ENCODE measurements at regions not wholly inside any gene's neighbourhood (a gene's known extent, or its start where the extent isn't known, plus 50 kb on each side); places are given as distances from the start of the nearest gene placed in this dataset.
"Not testable (repeated sequence)": the region's sequence is repeated elsewhere in the genome, so short reads cannot be mapped to it uniquely, and the experiment has no call there.

DNA sequence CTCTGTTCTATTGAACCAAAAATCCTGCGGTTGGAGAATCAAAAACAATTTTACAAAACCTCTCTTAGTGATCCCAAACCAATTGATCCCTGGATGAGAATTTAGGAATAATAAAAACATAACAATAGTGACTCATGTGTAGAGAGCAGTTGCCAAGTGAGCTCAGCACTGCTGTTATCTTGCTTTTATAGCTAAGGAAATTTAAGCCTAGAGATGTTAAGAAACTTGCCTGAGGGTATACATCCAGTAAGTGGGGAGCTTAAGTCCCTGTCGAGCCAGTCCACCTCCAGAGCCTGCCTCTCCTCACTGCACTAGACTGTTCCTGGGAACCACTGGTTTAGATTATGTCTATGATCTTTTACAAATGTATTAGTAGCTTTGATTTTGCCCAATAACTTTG, 358.4 kb upstream of the LMCD1 start:
- no peak for DNase-seq (ENCODE audit: low spot score)

DNA sequence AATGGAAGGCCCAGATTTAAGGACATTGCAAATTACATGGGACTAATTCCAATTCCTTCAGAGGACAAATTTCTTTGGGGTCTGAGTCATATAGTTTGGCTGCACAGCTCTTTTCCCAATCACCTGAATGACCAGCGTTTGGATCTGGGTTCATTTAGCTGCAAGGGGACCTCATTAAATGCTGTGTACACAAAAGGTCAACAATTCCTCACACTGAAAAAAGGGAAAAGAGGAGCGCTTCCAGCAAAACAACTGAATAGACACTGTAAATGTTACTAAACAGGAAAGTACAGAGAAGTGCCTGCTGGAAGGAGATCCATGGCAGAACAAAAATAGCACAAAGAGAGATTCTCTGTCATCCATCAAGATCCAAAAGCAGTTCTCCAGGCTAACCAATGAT, 356.0 kb upstream of the LMCD1 start:
- DNase-seq (ENCODE audit: low spot score): no peak

DNA sequence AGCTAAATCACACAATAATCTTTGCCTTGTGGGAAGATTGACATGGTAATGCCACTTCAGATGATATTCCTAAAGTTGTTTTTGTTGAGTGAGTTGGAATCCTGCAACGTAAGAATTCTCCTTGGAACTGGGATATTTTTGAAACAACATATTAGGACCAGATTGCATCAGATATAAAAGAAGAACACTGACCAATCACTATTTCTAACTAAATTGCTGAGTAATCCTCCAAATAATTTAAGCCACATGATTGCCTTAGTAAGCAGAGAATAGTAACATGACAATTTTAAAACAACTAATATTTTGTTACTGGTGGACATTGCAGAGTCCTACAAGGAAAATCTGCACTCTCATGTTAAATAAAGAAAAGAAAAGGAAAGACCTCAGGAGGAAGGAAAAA, 353.9 kb upstream of the LMCD1 start:
- no peak for DNase-seq (ENCODE audit: low spot score)

GRCh38 chr3:8152821-8153418, 348.7 kb upstream of the LMCD1 start:
- DNase-seq (ENCODE audit: low spot score): no peak

DNA sequence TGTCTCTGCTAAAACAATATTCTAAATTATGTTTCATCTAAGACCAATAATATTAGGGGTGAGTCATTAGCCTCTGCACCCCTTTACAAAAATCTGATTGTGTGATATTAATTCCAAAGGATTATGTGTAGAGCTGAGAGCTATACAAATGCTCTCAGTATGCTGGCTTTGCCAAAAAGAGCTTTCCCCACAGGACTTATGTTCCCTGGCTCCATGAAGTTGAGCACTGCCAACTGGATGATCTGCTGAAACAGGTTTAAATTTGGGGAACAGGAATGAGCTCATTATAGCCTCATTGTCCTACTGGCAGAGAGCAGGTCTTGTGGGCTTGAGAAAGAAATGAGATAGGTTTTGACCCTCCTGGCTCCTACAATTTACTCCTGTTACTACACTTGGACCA, 347.8 kb upstream of the LMCD1 start:
- DNase-seq (ENCODE audit: low spot score): no peak

DNA sequence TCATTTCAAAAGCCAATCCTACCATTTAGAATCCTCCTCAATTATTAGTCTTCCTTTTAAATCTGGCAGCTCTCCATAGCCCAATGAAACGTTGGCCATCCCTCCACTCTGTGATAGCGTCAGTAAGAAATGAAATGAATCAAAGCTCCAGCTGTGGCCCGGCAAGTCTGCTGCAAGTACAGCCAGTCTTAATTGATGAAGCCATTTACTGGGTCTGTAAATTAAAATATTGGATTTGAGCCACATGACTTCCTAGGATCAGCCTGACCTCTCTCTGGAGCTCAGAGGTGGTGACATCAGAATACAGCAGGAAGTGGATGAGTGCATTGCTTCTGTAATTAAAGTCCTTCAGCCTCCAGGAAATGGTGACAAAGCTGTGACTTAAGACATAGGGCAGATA, 347.0 kb upstream of the LMCD1 start:
- no peak for DNase-seq (ENCODE audit: low spot score)

DNA sequence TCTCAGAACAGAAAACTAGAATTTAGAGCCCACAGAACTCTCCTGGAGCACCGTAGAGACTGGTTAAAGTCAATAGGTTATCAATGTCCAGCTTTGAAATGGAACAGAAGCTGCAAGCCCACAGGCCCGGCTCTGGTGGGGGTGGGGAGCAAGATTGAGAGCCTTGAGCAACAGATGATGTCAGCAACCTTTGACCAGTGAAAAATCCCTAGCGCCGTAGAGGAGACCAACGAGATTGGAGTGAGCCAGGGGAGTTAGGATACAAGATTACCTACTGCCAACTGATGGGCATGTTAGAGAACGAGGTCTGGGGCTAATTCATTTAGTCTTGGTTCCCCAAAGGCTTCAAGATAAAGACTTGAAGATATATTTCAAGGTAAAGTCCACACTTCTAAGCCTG, 345.5 kb upstream of the LMCD1 start:
- no peak for DNase-seq (ENCODE audit: low spot score)

GRCh38 chr3:8156831-8157230, 344.8 kb upstream of the LMCD1 start:
- no peak for DNase-seq (ENCODE audit: low spot score)

- DNase-seq (ENCODE audit: low spot score): no peak
Measured at GRCh38 chr3:8157640-8158039, 344.0 kb upstream of the LMCD1 start.

- no peak for DNase-seq (ENCODE audit: low spot score)
Measured at GRCh38 chr3:8164145-8164544, 337.5 kb upstream of the LMCD1 start.

GRCh38 chr3:8166014-8166413, 335.6 kb upstream of the LMCD1 start:
- no peak for DNase-seq (ENCODE audit: low spot score)

- DNase-seq (ENCODE audit: low spot score): no peak
Measured at GRCh38 chr3:8170971-8171508, 330.6 kb upstream of the LMCD1 start.

- no peak for DNase-seq (ENCODE audit: low spot score)
Measured at GRCh38 chr3:8173892-8174291, 327.7 kb upstream of the LMCD1 start.

DNA sequence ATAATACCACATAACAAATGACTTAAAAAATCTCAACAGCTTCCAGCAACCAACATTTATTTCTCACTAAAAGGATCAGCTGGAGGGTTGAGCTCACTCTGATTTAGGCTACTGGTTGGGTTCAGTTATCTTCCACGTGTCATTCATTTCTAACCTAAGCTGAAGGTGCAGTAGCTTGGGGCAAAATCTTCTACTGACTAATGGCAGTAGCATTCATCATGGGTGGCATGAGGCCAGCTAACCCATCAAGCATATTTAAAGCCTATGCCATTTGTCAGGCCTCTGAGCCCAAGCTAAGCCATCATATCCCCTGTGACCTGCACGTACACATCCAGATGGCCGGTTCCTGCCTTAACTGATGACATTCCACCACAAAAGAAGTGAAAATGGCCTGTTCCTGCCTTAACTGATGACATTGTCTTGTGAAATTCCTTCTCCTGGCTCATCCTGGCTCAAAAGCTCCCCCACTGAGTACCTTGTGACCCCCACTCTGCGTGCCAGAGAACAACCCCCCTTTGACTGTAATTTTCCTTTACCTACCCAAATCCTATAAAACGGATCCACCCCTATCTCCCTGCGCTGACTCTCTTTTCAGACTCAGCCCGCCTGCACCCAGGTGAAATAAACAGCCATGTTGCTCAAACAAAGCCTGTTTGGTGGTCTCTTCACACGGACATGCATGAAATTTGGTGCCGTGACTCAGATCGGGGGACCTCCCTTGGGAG, 324.7 kb upstream of the LMCD1 start:
- not testable (repeated sequence) for DNase-seq (ENCODE audit: low spot score)

GRCh38 chr3:8178516-8178915, 323.1 kb upstream of the LMCD1 start:
- DNase-seq (ENCODE audit: low spot score): not testable (repeated sequence)

DNA sequence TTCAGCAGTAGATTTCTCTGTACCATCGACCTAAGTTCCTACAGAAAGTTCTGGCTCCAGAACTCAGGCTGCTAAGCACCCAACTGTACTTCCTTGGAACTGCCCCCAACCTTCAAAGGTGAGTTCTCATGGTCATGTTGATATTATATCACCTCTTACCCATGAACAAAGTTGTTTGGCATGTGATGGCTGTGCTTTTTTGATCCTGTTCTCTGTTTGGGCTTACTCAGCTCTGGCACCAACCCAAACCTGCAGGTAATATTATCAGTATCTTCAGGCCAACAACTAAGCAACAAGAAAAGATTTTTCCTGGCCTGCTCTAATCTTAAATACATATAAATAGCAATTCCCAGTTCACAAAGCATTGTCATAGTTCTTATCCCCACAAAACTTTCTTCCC, 318.7 kb upstream of the LMCD1 start:
- no peak for DNase-seq (ENCODE audit: low spot score)

DNA sequence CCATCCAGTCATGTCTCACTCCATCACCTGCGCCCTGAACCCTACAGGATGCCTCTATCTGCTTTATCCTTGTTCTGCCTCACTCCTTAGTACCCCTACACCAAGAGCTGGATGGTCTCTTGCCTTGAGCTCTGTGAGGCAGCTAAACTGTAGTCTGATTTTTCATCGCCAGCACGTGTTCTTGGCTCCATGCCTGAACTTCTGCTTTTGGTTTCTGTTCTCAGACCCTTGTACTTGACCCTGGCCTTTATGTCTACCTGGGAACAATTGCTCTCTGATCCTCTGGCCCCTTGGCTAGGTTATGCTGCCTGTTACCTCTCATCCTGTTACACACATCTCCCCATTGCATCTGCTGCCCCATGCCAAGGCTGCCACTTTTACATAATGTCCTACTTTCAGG, 318.0 kb upstream of the LMCD1 start:
- DNase-seq (ENCODE audit: low spot score): no peak

GRCh38 chr3:8186213-8186612, 315.4 kb upstream of the LMCD1 start:
- DNase-seq (ENCODE audit: low spot score): no peak

DNA sequence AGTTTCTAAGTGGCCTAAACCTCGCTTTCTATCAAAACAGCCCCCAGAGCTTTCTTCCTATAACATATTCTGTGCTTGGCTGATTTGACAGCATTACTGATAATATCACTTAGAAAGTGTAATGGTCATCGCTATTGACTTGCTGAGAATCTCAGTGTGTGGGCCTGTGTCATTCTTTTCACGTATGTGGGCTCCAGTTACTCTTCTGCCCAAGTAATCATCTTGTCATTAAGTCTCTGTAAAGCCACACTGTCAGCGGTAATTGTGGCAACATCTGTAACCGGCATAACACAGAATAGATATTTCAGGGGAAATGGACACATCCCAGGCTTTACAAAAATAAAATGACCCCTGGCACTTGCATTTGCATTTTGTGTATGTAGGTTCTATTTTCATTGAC, 313.6 kb upstream of the LMCD1 start:
- no peak for DNase-seq (ENCODE audit: low spot score)

- no peak for DNase-seq (ENCODE audit: low spot score)
Measured at GRCh38 chr3:8189051-8189450, 312.6 kb upstream of the LMCD1 start.

GRCh38 chr3:8191406-8191805, 310.2 kb upstream of the LMCD1 start:
- DNase-seq (ENCODE audit: low spot score): no peak

- no peak for DNase-seq (ENCODE audit: low spot score)
Measured at GRCh38 chr3:8197384-8197783, 304.2 kb upstream of the LMCD1 start.

DNA sequence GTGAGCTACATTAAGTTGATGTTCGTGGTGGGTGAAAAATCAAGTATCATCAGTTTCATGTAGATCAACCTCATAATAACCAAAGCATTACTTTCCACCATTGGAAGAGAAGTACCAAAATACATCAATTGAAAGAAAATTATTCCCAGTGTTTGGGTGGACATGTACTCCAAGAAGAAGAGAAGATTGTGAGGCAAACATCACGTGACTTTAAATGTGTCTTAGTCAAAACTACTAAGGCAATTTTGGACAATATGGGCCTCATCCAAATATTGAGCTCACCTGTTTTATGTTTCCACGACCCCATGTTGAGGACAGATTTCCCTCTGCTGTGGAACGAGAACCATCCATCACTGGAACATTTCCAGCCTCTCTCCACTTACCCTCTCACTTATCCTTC, 303.0 kb upstream of the LMCD1 start:
- no peak for DNase-seq (ENCODE audit: low spot score)

- DNase-seq (ENCODE audit: low spot score): no peak
Measured at GRCh38 chr3:8200996-8201395, 300.6 kb upstream of the LMCD1 start.

All from kidney capillary endothelial cell (primary cell).